A673 (cell line): ENCODE measurements at regions not wholly inside any gene's neighbourhood (a gene's known extent, or its start where the extent isn't known, plus 50 kb on each side); places are given as distances from the start of the nearest gene placed in this dataset.

Experiments
- BruUV-seq: library from RNA; stranded (reverse); fragments of 400-500 nt; replicated peaks from 2 replicates; lab custom pipeline; 2021; lab: Mats Ljungman, UMichigan
- CTCF ChIA-PET: fragments of 300-600 bp; sonication (Branson Sonifier 250); formaldehyde crosslinking; loops from one replicate; lab custom pipeline; 2022; ENCODE audit warnings: antibody characterized with exemption; lab: Charles Lee
- POLR2A ChIA-PET: fragments of 300-600 bp; sonication (Branson Sonifier 250); formaldehyde crosslinking; loops from one replicate; lab custom pipeline; 2022; ENCODE audit warnings: antibody characterized with exemption; ENCODE audit not compliant: low non-redundant PET; lab: Charles Lee
- DNase-seq: peaks from one replicate; pipeline ENCODE4 v3.0.0-alpha.2; 2015; ENCODE audit warnings: low spot score
- H3K27ac ChIP-seq: fragments of 200-600 bp; sonication (generic); 2 replicates; pipeline ENCODE4 v1.5.1; 2016; ENCODE audit warnings: mixed run types, low read depth, mild to moderate bottlenecking, mixed read lengths, antibody characterized with exemption, low read length; ENCODE audit not compliant: poor library complexity, severe bottlenecking
- H3K27me3 ChIP-seq: fragments of 200-600 bp; sonication (generic); replicated peaks from 2 replicates; pipeline ENCODE4 v1.6.1; 2017; ENCODE audit warnings: mixed run types, low read depth, mild to moderate bottlenecking, mixed read lengths, antibody characterized with exemption, low read length; ENCODE audit not compliant: insufficient read depth, poor library complexity
- H3K36me3 ChIP-seq: fragments of 200-600 bp; sonication (generic); 2 replicates; pipeline ENCODE4 v1.6.1; 2016; ENCODE audit warnings: mixed run types, mild to moderate bottlenecking, mixed read lengths, antibody characterized with exemption, low read length; ENCODE audit not compliant: insufficient read depth, poor library complexity, severe bottlenecking
- H3K4me1 ChIP-seq: fragments of 200-600 bp; sonication (generic); 2 replicates; pipeline ENCODE4 v1.6.1; 2017; ENCODE audit warnings: mixed run types, mild to moderate bottlenecking, mixed read lengths, antibody characterized with exemption, low read length; ENCODE audit not compliant: insufficient read depth, poor library complexity, severe bottlenecking
- H3K4me3 ChIP-seq: fragments of 200-600 bp; sonication (generic); 2 replicates; pipeline ENCODE4 v1.5.1; 2016; ENCODE audit warnings: low read depth, mixed run types, mild to moderate bottlenecking, mixed read lengths, low read length; ENCODE audit not compliant: poor library complexity, severe bottlenecking
- H3K9me3 ChIP-seq: fragments of 200-600 bp; sonication (generic); 2 replicates; pipeline ENCODE4 v1.6.1; 2016; ENCODE audit warnings: mixed run types, low read depth, mild to moderate bottlenecking, mixed read lengths, antibody characterized with exemption, low read length; ENCODE audit not compliant: poor library complexity, severe bottlenecking
- EZH2 ChIP-seq: fragments of 200-600 bp; sonication (generic); IDR thresholded peaks from 2 replicates; pipeline ENCODE4 v1.6.1; 2017; ENCODE audit warnings: borderline replicate concordance, low read depth, mild to moderate bottlenecking, mixed read lengths, antibody characterized with exemption, low read length; ENCODE audit not compliant: poor library complexity, severe bottlenecking
- intact Hi-C: fragments of 100-400 bp; cut with micrococcal nuclease; formaldehyde crosslinking; loops from one replicate; pipeline ENCODE4 v1.10.0; 2022; ENCODE audit not compliant: unreplicated experiment
- TF ChIP-seq, protein P1 (sequence below): fragments of 300-800, 200-600 bp; sonication (generic); conservative IDR thresholded peaks from 2 replicates; pipeline ENCODE4 v1.5.1; 2017; ENCODE audit warnings: low read depth, mild to moderate bottlenecking, antibody characterized with exemption, low read length, moderate library complexity, mixed read lengths

DNA sequence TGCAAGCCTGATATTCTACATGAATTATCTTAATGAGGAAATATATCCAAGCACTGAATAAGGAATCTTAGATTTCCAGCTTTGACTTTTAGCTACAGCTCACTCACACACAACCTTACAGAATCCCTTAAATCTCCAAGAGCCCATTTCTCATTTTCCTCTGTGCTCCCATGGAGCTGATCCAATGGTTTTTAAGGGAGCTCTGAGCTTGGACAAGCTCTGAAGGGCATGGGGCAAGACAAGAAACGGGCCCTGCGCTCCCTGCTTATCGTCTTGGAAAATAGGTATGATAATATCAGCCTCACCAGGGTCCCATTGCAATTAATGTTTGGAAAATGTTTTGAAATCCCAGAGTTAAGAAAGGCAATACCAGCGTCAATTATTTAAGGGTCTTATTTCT, 1021.7 kb downstream of the NR2F1-AS1 start:
- CTCF ChIA-PET, result no interaction called here
- TF ChIP-seq EZH2, result no peak
- TF ChIP-seq, protein P1, sequence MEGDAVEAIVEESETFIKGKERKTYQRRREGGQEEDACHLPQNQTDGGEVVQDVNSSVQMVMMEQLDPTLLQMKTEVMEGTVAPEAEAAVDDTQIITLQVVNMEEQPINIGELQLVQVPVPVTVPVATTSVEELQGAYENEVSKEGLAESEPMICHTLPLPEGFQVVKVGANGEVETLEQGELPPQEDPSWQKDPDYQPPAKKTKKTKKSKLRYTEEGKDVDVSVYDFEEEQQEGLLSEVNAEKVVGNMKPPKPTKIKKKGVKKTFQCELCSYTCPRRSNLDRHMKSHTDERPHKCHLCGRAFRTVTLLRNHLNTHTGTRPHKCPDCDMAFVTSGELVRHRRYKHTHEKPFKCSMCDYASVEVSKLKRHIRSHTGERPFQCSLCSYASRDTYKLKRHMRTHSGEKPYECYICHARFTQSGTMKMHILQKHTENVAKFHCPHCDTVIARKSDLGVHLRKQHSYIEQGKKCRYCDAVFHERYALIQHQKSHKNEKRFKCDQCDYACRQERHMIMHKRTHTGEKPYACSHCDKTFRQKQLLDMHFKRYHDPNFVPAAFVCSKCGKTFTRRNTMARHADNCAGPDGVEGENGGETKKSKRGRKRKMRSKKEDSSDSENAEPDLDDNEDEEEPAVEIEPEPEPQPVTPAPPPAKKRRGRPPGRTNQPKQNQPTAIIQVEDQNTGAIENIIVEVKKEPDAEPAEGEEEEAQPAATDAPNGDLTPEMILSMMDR, result no peak
- Histone ChIP-seq H3K4me3 (no peak overlapping the region), H3K36me3 (no peaks in the 10 kb centered on the region), H3K4me1 (peaks cover 16% of the 10 kb centered on the region), H3K9me3 (no peaks in the 10 kb centered on the region), H3K27me3 (no peaks in the 10 kb centered on the region), H3K27ac (no peak overlapping the region)
- POLR2A ChIA-PET, result no interaction called here
- intact Hi-C loops, result loop anchor here (5.0 kb wide), 1 partner anchor 1233 kb away; no protein-coding TSS in a partner anchor
- BruUV-seq, result no TSS peak
- DNase-seq, result no peak

DNA sequence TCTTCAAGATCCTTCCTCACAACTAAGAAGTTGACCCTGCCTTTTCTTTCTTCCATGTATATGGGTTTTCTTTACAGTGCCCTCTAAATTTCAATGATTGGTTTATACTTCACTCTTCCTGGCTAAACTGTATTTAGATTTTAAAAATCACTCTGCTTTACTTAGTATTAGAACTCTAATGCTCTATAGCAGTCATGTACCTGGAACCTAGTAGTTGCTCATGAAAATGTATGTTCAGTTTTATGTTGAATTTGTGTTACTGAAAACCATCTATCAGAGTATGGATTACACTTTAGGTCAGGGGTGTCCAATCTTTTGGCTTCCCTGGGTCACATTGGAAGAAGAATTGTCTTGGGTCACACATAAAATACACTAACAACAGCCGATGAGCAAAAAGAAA, 1024.3 kb downstream of the NR2F1-AS1 start:
- CTCF ChIA-PET, result no interaction called here

DNA sequence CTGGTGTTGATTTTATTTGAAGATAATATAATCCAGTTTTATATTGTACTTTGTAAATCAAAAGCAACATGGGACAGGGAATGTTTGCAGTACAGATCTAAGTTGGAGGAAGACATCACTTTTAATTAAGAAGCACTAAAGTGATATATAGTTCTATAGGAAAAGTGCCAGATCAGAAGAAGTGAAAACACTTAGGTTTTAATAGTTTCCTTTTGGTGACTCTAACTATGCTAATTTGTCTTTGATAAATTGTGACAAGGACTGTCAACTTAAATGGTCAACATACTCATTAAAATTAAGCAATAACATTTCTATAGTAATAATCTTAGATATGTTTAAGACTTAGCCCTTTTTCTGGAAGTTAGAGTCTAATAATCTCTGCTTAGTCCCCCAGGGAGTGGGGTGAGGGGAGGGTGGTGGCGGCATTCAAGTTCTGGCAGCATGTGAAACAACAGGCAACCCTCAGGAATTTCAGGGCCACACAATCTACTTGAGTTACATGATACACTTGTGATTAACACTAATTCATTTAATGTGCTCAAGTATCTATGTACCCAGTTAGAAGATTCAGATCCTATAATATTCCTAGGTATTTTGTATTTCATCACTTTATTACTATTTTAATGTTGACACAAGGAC, 1026.5 kb downstream of the NR2F1-AS1 start:
- Histone ChIP-seq H3K27ac (no peak overlapping the region), H3K9me3 (no peaks in the 10 kb centered on the region), H3K36me3 (no peaks in the 10 kb centered on the region), H3K4me1 (peaks cover 17% of the 10 kb centered on the region), H3K4me3 (no peak overlapping the region), H3K27me3 (no peaks in the 10 kb centered on the region)
- ChIA-PET CTCF (no interaction called here), POLR2A (no interaction called here)
- DNase-seq, result peak; percentile 32
- no TSS peak for BruUV-seq
- intact Hi-C loops, result loop anchor here (5.0 kb wide), 1 partner anchor 1238 kb away; no protein-coding TSS in a partner anchor
- TF ChIP-seq EZH2, result no peak
- TF ChIP-seq, protein P1, result no peak

More for the DNA sequence above, 1024.3 kb downstream of the NR2F1-AS1 start:
- H3K4me1 ChIP-seq, result peaks cover 28% of the 10 kb centered on the region
- no peak overlapping the region for H3K4me3 ChIP-seq
- intact Hi-C loops, result loop anchor here (5.0 kb wide), 1 partner anchor 1236 kb away; no protein-coding TSS in a partner anchor
- H3K36me3 ChIP-seq, result no peaks in the 10 kb centered on the region
- no peaks in the 10 kb centered on the region for H3K9me3 ChIP-seq
- POLR2A ChIA-PET, result no interaction called here
- DNase-seq, result no peak
- no peak for TF ChIP-seq EZH2
- TF ChIP-seq, protein P1, result no peak
- no peak overlapping the region for H3K27ac ChIP-seq
- H3K27me3 ChIP-seq, result no peaks in the 10 kb centered on the region
- BruUV-seq, result no TSS peak
